HFF-Myc (cell line): ENCODE measurements at regions not wholly inside any gene's neighbourhood (a gene's known extent, or its start where the extent isn't known, plus 50 kb on each side); places are given as distances from the start of the nearest gene placed in this dataset.

Experiments used
- DNase-seq: peaks from one replicate; pipeline ENCODE4 v3.0.0-alpha.2; 2011; ENCODE audit warnings: low read depth; ENCODE audit errors: extremely low read depth
- H3K4me3 ChIP-seq: replicated peaks from 2 replicates; pipeline ENCODE4 v1.5.1; 2011; ENCODE audit warnings: low read depth, mild to moderate bottlenecking, control low read depth, low read length
- TF ChIP-seq, protein P1 (sequence below): IDR thresholded peaks from 2 replicates; pipeline ENCODE4 v1.5.1; 2012; ENCODE audit warnings: mild to moderate bottlenecking, low read depth, low read length, control low read depth; ENCODE audit errors: missing control alignments

DNA sequence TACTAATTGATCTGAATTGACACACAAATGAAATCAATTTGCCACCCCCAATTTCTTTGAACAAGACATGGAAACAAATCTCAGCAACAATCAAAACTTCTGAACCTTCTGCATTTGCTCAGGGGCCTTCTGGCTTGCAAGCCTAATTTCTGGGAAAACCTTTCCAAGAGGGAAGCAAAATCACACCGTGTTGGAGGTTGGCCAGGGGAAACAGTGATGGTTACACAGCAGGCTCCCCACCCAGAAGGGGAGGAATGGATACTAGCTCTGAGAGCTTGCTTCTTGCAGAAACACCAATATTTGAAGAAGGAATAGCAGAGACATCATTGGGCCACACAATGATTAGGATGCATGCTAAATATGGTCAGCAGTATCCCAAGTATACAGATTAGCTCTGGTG is 488.6 kb upstream of the TRPC7 start:
- TF ChIP-seq, protein P1, sequence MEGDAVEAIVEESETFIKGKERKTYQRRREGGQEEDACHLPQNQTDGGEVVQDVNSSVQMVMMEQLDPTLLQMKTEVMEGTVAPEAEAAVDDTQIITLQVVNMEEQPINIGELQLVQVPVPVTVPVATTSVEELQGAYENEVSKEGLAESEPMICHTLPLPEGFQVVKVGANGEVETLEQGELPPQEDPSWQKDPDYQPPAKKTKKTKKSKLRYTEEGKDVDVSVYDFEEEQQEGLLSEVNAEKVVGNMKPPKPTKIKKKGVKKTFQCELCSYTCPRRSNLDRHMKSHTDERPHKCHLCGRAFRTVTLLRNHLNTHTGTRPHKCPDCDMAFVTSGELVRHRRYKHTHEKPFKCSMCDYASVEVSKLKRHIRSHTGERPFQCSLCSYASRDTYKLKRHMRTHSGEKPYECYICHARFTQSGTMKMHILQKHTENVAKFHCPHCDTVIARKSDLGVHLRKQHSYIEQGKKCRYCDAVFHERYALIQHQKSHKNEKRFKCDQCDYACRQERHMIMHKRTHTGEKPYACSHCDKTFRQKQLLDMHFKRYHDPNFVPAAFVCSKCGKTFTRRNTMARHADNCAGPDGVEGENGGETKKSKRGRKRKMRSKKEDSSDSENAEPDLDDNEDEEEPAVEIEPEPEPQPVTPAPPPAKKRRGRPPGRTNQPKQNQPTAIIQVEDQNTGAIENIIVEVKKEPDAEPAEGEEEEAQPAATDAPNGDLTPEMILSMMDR: no peak
- no peak for DNase-seq

DNA sequence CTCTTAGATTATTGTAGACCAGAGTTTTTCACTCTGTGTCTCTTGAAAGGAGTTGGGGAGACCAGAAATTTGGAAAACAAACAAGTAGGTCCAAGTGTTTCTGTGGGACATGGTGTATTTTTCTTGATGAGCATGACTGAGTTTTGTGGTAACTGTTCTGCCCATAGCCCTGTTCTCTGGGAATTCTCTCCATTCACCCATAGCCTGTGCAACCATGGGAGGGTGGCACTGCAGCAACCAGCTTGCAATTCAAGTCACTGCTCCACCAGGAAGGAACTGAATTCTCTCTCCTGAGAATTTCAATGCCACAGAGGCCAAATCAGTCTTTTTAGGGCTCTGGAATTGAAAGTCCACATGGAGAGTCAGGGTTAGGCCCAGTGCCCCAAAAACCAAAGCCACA is 475.3 kb upstream of the TRPC7 start:
- DNase-seq: no peak

More for the DNA sequence above, 488.6 kb upstream of the TRPC7 start:
- no peak overlapping the region for H3K4me3 ChIP-seq

DNA sequence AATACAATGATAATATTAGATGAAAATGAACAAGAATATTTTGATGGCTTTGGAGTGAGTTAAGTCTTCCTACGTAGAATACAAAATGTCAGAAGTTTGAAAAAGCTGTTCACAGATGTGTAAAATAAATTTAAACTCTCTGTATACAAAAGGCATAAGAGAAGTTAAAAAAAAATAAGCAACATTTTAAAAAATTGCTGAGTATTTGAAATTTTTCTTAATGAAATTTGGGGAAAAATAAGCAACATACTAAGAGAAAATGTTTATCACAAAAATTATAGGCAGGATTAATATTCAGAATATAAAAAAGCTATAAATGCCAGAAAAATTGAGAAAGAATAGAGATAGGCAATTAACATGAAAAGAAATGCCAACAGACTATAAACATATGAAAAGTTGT is 470.7 kb upstream of the TRPC7 start:
- H3K4me3 ChIP-seq: no peak overlapping the region
- no peak for DNase-seq
- TF ChIP-seq, protein P1: no peak

More for the DNA sequence above, 475.3 kb upstream of the TRPC7 start:
- no peak overlapping the region for H3K4me3 ChIP-seq
- TF ChIP-seq, protein P1: no peak

DNA sequence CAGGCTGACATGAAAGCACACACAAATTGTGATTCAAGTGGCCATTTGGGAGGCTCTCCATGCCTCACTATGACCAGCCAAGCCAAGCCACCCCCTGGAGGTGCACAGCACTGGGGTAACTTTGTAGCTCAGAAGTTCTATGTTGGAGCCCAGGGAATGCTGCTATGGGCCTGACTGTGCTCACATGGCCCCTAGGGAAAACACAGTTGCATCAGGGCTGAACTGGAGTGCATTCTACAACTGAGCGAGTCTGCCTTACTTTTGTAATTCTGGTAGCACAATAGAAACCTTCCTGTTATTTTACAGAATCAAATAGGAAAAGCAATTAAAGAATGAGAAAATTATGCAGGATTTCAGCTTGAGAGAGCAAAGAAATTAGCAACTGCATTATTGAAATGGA is 455.5 kb upstream of the TRPC7 start:
- H3K4me3 ChIP-seq: no peak overlapping the region
- DNase-seq: no peak
- TF ChIP-seq, protein P1: no peak

DNA sequence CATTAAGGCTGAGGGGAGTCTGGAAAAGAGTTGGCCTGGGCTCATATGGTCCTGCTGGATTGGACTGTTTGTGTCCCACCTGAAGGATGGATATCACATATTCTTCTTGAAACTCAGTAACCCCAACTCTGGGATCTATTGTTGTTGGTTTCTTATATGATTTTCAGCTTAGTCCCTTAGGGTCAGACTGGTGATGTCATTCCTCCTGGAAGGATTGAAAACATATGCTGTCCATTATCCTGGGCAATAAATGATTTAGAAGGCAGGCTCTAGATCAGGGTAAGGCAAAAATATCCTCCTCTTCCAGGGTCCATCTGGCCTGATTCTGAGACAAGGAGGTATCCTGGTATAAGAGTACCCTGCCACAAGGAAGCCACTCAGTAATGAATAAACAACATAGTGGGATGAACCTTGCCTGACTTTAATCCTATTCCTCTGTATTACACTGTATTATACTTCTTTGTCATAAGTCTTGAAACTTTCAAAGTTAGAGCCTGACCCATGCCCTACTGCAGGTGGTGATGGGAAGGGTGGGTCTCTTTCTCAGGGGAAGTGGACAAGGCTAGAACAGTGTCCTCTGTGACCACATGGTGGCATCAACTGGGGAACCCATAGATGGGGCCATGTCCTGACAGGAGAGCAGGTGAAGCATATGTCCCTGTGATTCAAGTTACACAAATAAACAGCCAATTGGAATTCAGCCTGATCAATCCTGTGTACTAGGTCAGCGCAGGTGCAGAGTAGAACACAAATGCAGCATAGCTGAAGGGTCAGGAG is 454.4 kb upstream of the TRPC7 start:
- DNase-seq: no peak
- TF ChIP-seq, protein P1: no peak
- no peak overlapping the region for H3K4me3 ChIP-seq

DNA sequence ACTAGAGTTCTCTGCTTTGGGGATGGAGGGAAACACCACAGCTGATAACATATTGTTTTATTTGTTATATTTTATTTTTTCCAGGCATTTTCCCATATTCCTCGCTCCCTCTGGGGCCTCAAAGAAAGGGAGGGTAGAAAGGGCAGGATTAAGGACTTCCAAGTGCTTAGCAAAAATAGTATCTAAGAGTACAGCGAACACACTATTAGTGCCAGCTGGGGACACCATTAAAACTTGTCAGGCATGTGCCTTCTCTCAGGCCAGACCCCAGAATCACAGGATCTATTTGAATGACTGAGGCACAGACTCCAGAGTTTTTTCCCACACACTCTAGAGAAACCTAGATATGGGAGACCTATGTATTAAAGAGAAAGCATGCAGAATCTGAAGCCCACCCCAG is 451.0 kb upstream of the TRPC7 start:
- DNase-seq: no peak
- no peak overlapping the region for H3K4me3 ChIP-seq
- TF ChIP-seq, protein P1: no peak
